LNCaP clone FGC (cell line): ENCODE measurements at regions not wholly inside any gene's neighbourhood (a gene's known extent, or its start where the extent isn't known, plus 50 kb on each side); places are given as distances from the start of the nearest gene placed in this dataset.

Experiments
- DNase-seq: peaks from one replicate; pipeline ENCODE4 v3.0.0-alpha.2; 2011; ENCODE audit warnings: low read depth
- H3K4me3 ChIP-seq: 2 replicates; pipeline ENCODE4 v1.5.1; 2011; ENCODE audit warnings: mild to moderate bottlenecking, low read depth, low read length, control low read depth
- CTCF ChIP-seq: IDR thresholded peaks from 2 replicates; pipeline ENCODE4 v1.5.1; 2012; ENCODE audit warnings: mild to moderate bottlenecking; ENCODE audit not compliant: control insufficient read depth, insufficient read depth; ENCODE audit errors: extremely low read depth

GRCh38 chr7:85423209-85423895 lies 236.5 kb upstream of the SEMA3D start:
- no peak for TF ChIP-seq CTCF
- no peak for DNase-seq
- H3K4me3 ChIP-seq, result no peak overlapping the region

GRCh38 chr7:85415743-85416142 lies 228.9 kb upstream of the SEMA3D start:
- DNase-seq, result no peak
- TF ChIP-seq CTCF, result no peak
- H3K4me3 ChIP-seq, result no peak overlapping the region

GRCh38 chr7:85413718-85414117 lies 226.9 kb upstream of the SEMA3D start:
- no peak for TF ChIP-seq CTCF
- no peak overlapping the region for H3K4me3 ChIP-seq
- no peak for DNase-seq

GRCh38 chr7:85412912-85413311 lies 226.1 kb upstream of the SEMA3D start:
- DNase-seq, result no peak
- H3K4me3 ChIP-seq, result no peak overlapping the region
- no peak for TF ChIP-seq CTCF

GRCh38 chr7:85407391-85407790 lies 220.5 kb upstream of the SEMA3D start:
- no peak for TF ChIP-seq CTCF

GRCh38 chr7:85405016-85405902 lies 218.4 kb upstream of the SEMA3D start:
- TF ChIP-seq CTCF, result no peak
- no peak overlapping the region for H3K4me3 ChIP-seq
- no peak for DNase-seq

More at GRCh38 chr7:85407391-85407790, 220.5 kb upstream of the SEMA3D start:
- no peak overlapping the region for H3K4me3 ChIP-seq
- no peak for DNase-seq

- H3K4me3 ChIP-seq, result no peak overlapping the region
- no peak for TF ChIP-seq CTCF
- no peak for DNase-seq
These were observed 209.8 kb upstream of the SEMA3D start for GRCh38 chr7:85396676-85397075.
